ENCODE measurements at regions not wholly inside any gene's neighbourhood (a gene's known extent, or its start where the extent isn't known, plus 50 kb on each side); places are given as distances from the start of the nearest gene placed in this dataset.

DNA sequence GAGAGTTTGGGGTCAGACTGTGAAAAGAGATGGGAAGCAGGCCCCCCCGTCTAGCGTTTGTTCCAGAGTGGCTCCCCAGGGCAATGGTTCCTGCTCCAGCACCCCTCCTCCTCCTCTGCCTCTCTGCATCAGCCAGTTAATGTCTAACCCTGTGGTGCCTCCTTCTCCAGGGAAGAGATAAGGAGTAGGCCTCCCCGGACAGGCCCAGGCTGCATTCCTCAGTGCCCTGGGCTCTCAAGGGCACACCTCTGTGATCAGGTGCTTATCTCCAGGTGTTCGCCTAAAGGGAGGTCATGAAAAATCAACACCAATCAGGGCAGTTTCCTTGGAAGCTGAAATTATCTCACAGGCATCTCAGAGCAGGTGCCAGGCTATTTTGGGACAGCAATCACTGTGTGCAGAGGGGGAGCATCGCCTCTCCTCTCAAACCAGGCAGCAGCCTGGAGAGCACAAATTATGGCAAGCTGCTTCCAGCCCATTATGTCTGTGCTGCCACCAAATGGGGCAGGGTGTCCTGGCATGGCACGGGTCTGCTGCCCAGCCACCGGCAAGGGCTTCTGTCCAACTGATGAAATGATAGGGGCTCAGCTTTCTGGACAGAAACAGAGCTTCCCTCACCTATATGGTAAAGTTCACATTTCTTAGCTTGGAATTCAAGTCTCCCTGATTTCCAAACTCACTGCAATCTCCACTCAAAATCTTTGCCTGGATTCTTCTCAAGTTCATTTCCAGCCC is 255.8 kb upstream of the SLC14A2 start:
- Histone ChIP-seq H3K4me3 (ENCODE audit: insufficient read depth, low read depth, low read length) (no peak overlapping the region), H3K27me3 (ENCODE audit: insufficient read depth, low read length) (no peaks in the 10 kb centered on the region), H3K79me2 (ENCODE audit: insufficient read depth, low read length) (no peaks in the 10 kb centered on the region), H3K9ac (ENCODE audit: low read length) (no peak overlapping the region), H3K9me3 (ENCODE audit: insufficient read depth, low read depth, low read length) (no peaks in the 10 kb centered on the region), H4K20me1 (ENCODE audit: insufficient read depth, low read length) (no peaks in the 10 kb centered on the region), H2AFZ (ENCODE audit: low read depth, low read length) (no peak overlapping the region), H3K4me2 (ENCODE audit: low read length) (no peak overlapping the region), H3K36me3 (ENCODE audit: insufficient read depth, low read length) (no peaks in the 10 kb centered on the region), H3K27ac (ENCODE audit: low read depth, low read length) (no peak overlapping the region), H3K4me1 (ENCODE audit: insufficient read depth, low read length) (peaks cover 14% of the 10 kb centered on the region)
- Mint-ChIP-seq H3K4me1 (ENCODE audit: low read depth, unreplicated experiment) (peaks cover 4% of the 10 kb centered on the region), H3K4me3 (ENCODE audit: unreplicated experiment) (no peak overlapping the region), H3K36me3 (ENCODE audit: low read depth, unreplicated experiment) (no peaks in the 10 kb centered on the region), H3K27ac (ENCODE audit: unreplicated experiment) (no peak overlapping the region), H3K9me3 (ENCODE audit: unreplicated experiment) (no peaks in the 10 kb centered on the region), H3K27me3 (ENCODE audit: low read depth, unreplicated experiment) (peaks cover 40% of the 10 kb centered on the region)
- FAIRE-seq (no peak), DNase-seq (ENCODE audit: low read depth) (no peak)
- no peak for TF ChIP-seq EZH2 (IDR thresholded peaks at IDR 0.05; ENCODE audit: insufficient read depth, low read length)
- TF ChIP-seq, protein P1, sequence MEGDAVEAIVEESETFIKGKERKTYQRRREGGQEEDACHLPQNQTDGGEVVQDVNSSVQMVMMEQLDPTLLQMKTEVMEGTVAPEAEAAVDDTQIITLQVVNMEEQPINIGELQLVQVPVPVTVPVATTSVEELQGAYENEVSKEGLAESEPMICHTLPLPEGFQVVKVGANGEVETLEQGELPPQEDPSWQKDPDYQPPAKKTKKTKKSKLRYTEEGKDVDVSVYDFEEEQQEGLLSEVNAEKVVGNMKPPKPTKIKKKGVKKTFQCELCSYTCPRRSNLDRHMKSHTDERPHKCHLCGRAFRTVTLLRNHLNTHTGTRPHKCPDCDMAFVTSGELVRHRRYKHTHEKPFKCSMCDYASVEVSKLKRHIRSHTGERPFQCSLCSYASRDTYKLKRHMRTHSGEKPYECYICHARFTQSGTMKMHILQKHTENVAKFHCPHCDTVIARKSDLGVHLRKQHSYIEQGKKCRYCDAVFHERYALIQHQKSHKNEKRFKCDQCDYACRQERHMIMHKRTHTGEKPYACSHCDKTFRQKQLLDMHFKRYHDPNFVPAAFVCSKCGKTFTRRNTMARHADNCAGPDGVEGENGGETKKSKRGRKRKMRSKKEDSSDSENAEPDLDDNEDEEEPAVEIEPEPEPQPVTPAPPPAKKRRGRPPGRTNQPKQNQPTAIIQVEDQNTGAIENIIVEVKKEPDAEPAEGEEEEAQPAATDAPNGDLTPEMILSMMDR (IDR thresholded peaks at IDR 0.05; ENCODE audit: insufficient read depth, low read depth, low read length) = no peak

GRCh38 chr18:45361125-45361851 is 254.0 kb upstream of the SLC14A2 start:
- no peaks in the 10 kb centered on the region for H3K36me3 Mint-ChIP-seq (ENCODE audit: low read depth, unreplicated experiment)
- no peak overlapping the region for H3K4me3 ChIP-seq (ENCODE audit: insufficient read depth, low read depth, low read length)
- DNase-seq (ENCODE audit: low read depth) = peak; percentile 55
- no peak overlapping the region for H3K27ac Mint-ChIP-seq (ENCODE audit: unreplicated experiment)
- no peaks in the 10 kb centered on the region for H3K9me3 ChIP-seq (ENCODE audit: insufficient read depth, low read depth, low read length)
- H3K4me2 ChIP-seq (ENCODE audit: low read length) = no peak overlapping the region
- no peak overlapping the region for H3K4me3 Mint-ChIP-seq (ENCODE audit: unreplicated experiment)
- no peaks in the 10 kb centered on the region for H3K27me3 ChIP-seq (ENCODE audit: insufficient read depth, low read length)
- H3K27me3 Mint-ChIP-seq (ENCODE audit: low read depth, unreplicated experiment) = peaks cover 38% of the 10 kb centered on the region
- FAIRE-seq = no peak
- H2AFZ ChIP-seq (ENCODE audit: low read depth, low read length) = no peak overlapping the region
- H3K79me2 ChIP-seq (ENCODE audit: insufficient read depth, low read length) = no peaks in the 10 kb centered on the region
- H3K4me1 ChIP-seq (ENCODE audit: insufficient read depth, low read length) = peaks cover 14% of the 10 kb centered on the region
- H4K20me1 ChIP-seq (ENCODE audit: insufficient read depth, low read length) = no peaks in the 10 kb centered on the region
- peaks cover 4% of the 10 kb centered on the region for H3K4me1 Mint-ChIP-seq (ENCODE audit: low read depth, unreplicated experiment)
- no peaks in the 10 kb centered on the region for H3K36me3 ChIP-seq (ENCODE audit: insufficient read depth, low read length)
- H3K27ac ChIP-seq (ENCODE audit: low read depth, low read length) = no peak overlapping the region
- no peaks in the 10 kb centered on the region for H3K9me3 Mint-ChIP-seq (ENCODE audit: unreplicated experiment)
- H3K9ac ChIP-seq (ENCODE audit: low read length) = no peak overlapping the region
- TF ChIP-seq, protein P1 (IDR thresholded peaks at IDR 0.05; ENCODE audit: insufficient read depth, low read depth, low read length) = no peak
- TF ChIP-seq EZH2 (IDR thresholded peaks at IDR 0.05; ENCODE audit: insufficient read depth, low read length) = no peak

DNA sequence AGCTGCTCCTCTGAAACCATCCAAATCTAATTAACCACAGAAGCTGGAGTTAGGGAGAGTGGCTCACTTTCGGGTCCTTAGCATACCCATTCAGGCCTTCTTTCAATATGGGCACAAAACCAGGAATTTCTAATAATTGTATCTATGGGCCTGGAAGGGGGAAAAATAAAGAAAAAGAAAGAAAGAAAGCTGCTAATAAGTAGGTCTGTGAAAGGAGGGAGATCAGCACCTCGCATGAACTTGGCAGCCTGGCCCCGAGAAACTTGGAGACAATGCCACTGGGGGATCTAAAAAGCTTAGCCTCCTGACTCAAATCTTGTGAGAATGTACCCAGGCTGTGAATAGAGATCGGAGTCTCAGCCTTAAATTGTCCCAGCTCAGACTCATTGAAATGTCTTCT is 252.1 kb upstream of the SLC14A2 start:
- no peak overlapping the region for H3K4me3 Mint-ChIP-seq (ENCODE audit: unreplicated experiment)
- H3K36me3 Mint-ChIP-seq (ENCODE audit: low read depth, unreplicated experiment) = no peaks in the 10 kb centered on the region
- peaks cover 42% of the 10 kb centered on the region for H3K27me3 Mint-ChIP-seq (ENCODE audit: low read depth, unreplicated experiment)
- Histone ChIP-seq H3K36me3 (ENCODE audit: insufficient read depth, low read length) (no peaks in the 10 kb centered on the region), H3K27ac (ENCODE audit: low read depth, low read length) (no peak overlapping the region), H2AFZ (ENCODE audit: low read depth, low read length) (no peak overlapping the region), H3K79me2 (ENCODE audit: insufficient read depth, low read length) (no peaks in the 10 kb centered on the region), H3K4me3 (ENCODE audit: insufficient read depth, low read depth, low read length) (no peak overlapping the region), H3K4me2 (ENCODE audit: low read length) (no peak overlapping the region), H3K9ac (ENCODE audit: low read length) (no peak overlapping the region), H3K9me3 (ENCODE audit: insufficient read depth, low read depth, low read length) (no peaks in the 10 kb centered on the region), H3K4me1 (ENCODE audit: insufficient read depth, low read length) (peaks cover 4% of the 10 kb centered on the region), H4K20me1 (ENCODE audit: insufficient read depth, low read length) (no peaks in the 10 kb centered on the region), H3K27me3 (ENCODE audit: insufficient read depth, low read length) (no peaks in the 10 kb centered on the region)
- no peak for DNase-seq (ENCODE audit: low read depth)
- H3K4me1 Mint-ChIP-seq (ENCODE audit: low read depth, unreplicated experiment) = peaks cover 4% of the 10 kb centered on the region
- H3K9me3 Mint-ChIP-seq (ENCODE audit: unreplicated experiment) = no peaks in the 10 kb centered on the region
- no peak for FAIRE-seq
- no peak overlapping the region for H3K27ac Mint-ChIP-seq (ENCODE audit: unreplicated experiment)
- TF ChIP-seq EZH2 (IDR thresholded peaks at IDR 0.05; ENCODE audit: insufficient read depth, low read length) = no peak
- TF ChIP-seq, protein P1 (IDR thresholded peaks at IDR 0.05; ENCODE audit: insufficient read depth, low read depth, low read length) = no peak

All from astrocyte (in vitro differentiated cells and primary cell).